Neural cell (in vitro differentiated cells): ENCODE measurements at regions not wholly inside any gene's neighbourhood (a gene's known extent, or its start where the extent isn't known, plus 50 kb on each side); places are given as distances from the start of the nearest gene placed in this dataset.

Experiments used
- H2AFZ ChIP-seq: fragments of 200-600, 300-800 bp; sonication (generic), shearing (Covaris generic); 2 replicates; pipeline ENCODE4 v1.6.0; 2014; ENCODE audit warnings: low read depth, mild to moderate bottlenecking, antibody characterized with exemption, low read length, moderate library complexity
- H3F3A ChIP-seq: fragments of 200-600 bp; shearing (Covaris generic); 2 replicates; pipeline ENCODE4 v1.6.1; 2016; ENCODE audit warnings: mild to moderate bottlenecking, moderate library complexity, mixed read lengths, antibody characterized with exemption, low read length; ENCODE audit not compliant: insufficient read depth, poor library complexity, severe bottlenecking
- H3K27ac ChIP-seq: fragments of 200-600, 300-800 bp; sonication (generic), shearing (Covaris generic); 2 replicates; pipeline ENCODE4 v1.5.1; 2014; ENCODE audit warnings: mild to moderate bottlenecking, low read length, moderate library complexity
- H3K27me3 ChIP-seq: fragments of 300-800, 200-600 bp; sonication (generic), shearing (Covaris generic); 2 replicates; pipeline ENCODE4 v1.6.0; 2014; ENCODE audit warnings: mild to moderate bottlenecking, low read depth, low read length, moderate library complexity; ENCODE audit not compliant: insufficient read depth
- H3K36me3 ChIP-seq: fragments of 300-800, 200-600 bp; sonication (generic), shearing (Covaris generic); 2 replicates; pipeline ENCODE4 v1.5.1; 2014; ENCODE audit warnings: mild to moderate bottlenecking, antibody characterized with exemption, low read length, moderate library complexity; ENCODE audit not compliant: insufficient read depth
- H3K4me2 ChIP-seq: fragments of 300-800, 200-600 bp; sonication (generic), shearing (Covaris generic); 2 replicates; pipeline ENCODE4 v1.6.0; 2014; ENCODE audit warnings: mild to moderate bottlenecking, low read length
- H3K4me3 ChIP-seq: fragments of 300-800, 200-600 bp; sonication (generic), shearing (Covaris generic); 2 replicates; pipeline ENCODE4 v1.5.1; 2014; ENCODE audit warnings: mild to moderate bottlenecking, low read length, moderate library complexity
- H3K79me2 ChIP-seq: fragments of 200-600 bp; shearing (Covaris generic); replicated peaks from 2 replicates; pipeline ENCODE4 v1.6.0; 2014; ENCODE audit warnings: mild to moderate bottlenecking, low read length, moderate library complexity; ENCODE audit not compliant: insufficient read depth
- H3K9ac ChIP-seq: fragments of 300-800, 200-600 bp; sonication (generic), shearing (Covaris generic); 2 replicates; pipeline ENCODE4 v1.6.1; 2016; ENCODE audit warnings: mild to moderate bottlenecking, low read length, mixed read lengths
- H3K9me2 ChIP-seq: fragments of 200-600 bp; shearing (Covaris generic); 2 replicates; pipeline ENCODE4 v1.6.1; 2016; ENCODE audit warnings: mild to moderate bottlenecking, low read length, mixed read lengths; ENCODE audit not compliant: insufficient read depth
- H3K9me3 ChIP-seq: fragments of 200-600, 300-800 bp; sonication (generic), shearing (Covaris generic); 2 replicates; pipeline ENCODE4 v1.6.1; 2016; ENCODE audit warnings: mild to moderate bottlenecking, mixed run types, low read length, moderate library complexity, mixed read lengths
- H4K20me1 ChIP-seq: fragments of 200-600 bp; shearing (Covaris generic); 2 replicates; pipeline ENCODE4 v1.6.1; 2016; ENCODE audit warnings: mild to moderate bottlenecking, mixed run types; ENCODE audit not compliant: insufficient read depth
- EP300 ChIP-seq: fragments of 450-650 bp; conservative IDR thresholded peaks from 2 replicates; pipeline ENCODE4 v1.6.1; 2014; ENCODE audit warnings: antibody characterized with exemption, mild to moderate bottlenecking, moderate library complexity; ENCODE audit not compliant: poor library complexity, severe bottlenecking
- EZH2 ChIP-seq: fragments of 200-600, 300-800 bp; shearing (Covaris generic), sonication (generic); IDR thresholded peaks from 2 replicates; pipeline ENCODE4 v1.6.1; 2014; ENCODE audit warnings: antibody characterized with exemption, low read length, borderline replicate concordance, mild to moderate bottlenecking; ENCODE audit not compliant: insufficient read depth, poor library complexity, severe bottlenecking
- MXI1 ChIP-seq: fragments of 450-650 bp; conservative IDR thresholded peaks from 2 replicates; pipeline ENCODE4 v1.6.1; 2014; ENCODE audit warnings: antibody characterized with exemption, mild to moderate bottlenecking; ENCODE audit not compliant: poor library complexity, severe bottlenecking
- POLR2AphosphoS5 ChIP-seq: IDR thresholded peaks from 2 replicates; pipeline ENCODE4 v1.6.1; 2012
- RAD21 ChIP-seq: fragments of 450-650 bp; conservative IDR thresholded peaks from 2 replicates; pipeline ENCODE4 v1.6.1; 2014; ENCODE audit warnings: antibody characterized with exemption, mild to moderate bottlenecking, moderate library complexity
- REST ChIP-seq: IDR thresholded peaks from 2 replicates; pipeline ENCODE4 v1.6.1; 2012; ENCODE audit warnings: borderline replicate concordance
- SMC3 ChIP-seq: fragments of 450-650 bp; conservative IDR thresholded peaks from 2 replicates; pipeline ENCODE4 v1.6.1; 2014; ENCODE audit warnings: antibody characterized with exemption, mild to moderate bottlenecking, moderate library complexity; ENCODE audit not compliant: poor library complexity
- TAF1 ChIP-seq: IDR thresholded peaks from 2 replicates; pipeline ENCODE4 v1.6.1; 2012; ENCODE audit warnings: low read depth
- TF ChIP-seq, protein P1 (sequence below): fragments of 450-650 bp; IDR thresholded peaks from 2 replicates; pipeline ENCODE4 v1.5.1; 2014; ENCODE audit warnings: antibody characterized with exemption, mild to moderate bottlenecking, moderate library complexity; ENCODE audit not compliant: poor library complexity, severe bottlenecking

- no peaks in the 10 kb centered on the region for H3K9me2 ChIP-seq
- no peak overlapping the region for H3K9ac ChIP-seq
- H2AFZ ChIP-seq = no peak overlapping the region
- no peaks in the 10 kb centered on the region for H3K9me3 ChIP-seq
- TF ChIP-seq TAF1 (no peak), MXI1 (no peak), REST (no peak), EP300 (no peak), RAD21 (no peak), EZH2 (no peak), SMC3 (no peak), POLR2AphosphoS5 (no peak)
- TF ChIP-seq, protein P1, sequence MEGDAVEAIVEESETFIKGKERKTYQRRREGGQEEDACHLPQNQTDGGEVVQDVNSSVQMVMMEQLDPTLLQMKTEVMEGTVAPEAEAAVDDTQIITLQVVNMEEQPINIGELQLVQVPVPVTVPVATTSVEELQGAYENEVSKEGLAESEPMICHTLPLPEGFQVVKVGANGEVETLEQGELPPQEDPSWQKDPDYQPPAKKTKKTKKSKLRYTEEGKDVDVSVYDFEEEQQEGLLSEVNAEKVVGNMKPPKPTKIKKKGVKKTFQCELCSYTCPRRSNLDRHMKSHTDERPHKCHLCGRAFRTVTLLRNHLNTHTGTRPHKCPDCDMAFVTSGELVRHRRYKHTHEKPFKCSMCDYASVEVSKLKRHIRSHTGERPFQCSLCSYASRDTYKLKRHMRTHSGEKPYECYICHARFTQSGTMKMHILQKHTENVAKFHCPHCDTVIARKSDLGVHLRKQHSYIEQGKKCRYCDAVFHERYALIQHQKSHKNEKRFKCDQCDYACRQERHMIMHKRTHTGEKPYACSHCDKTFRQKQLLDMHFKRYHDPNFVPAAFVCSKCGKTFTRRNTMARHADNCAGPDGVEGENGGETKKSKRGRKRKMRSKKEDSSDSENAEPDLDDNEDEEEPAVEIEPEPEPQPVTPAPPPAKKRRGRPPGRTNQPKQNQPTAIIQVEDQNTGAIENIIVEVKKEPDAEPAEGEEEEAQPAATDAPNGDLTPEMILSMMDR = no peak
- H3K4me2 ChIP-seq = no peak overlapping the region
- H3K4me3 ChIP-seq = no peak overlapping the region
- no peaks in the 10 kb centered on the region for H3K79me2 ChIP-seq
- no peaks in the 10 kb centered on the region for H4K20me1 ChIP-seq
- no peaks in the 10 kb centered on the region for H3K36me3 ChIP-seq
- no peaks in the 10 kb centered on the region for H3K27me3 ChIP-seq
- H3F3A ChIP-seq = no peaks in the 10 kb centered on the region
- no peak overlapping the region for H3K27ac ChIP-seq
These were observed 51.3 kb upstream of the PFKP start for GRCh38 chr10:3016016-3016415.

- H3K9ac ChIP-seq = no peak overlapping the region
- H4K20me1 ChIP-seq = no peaks in the 10 kb centered on the region
- H3K79me2 ChIP-seq = no peaks in the 10 kb centered on the region
- no peak overlapping the region for H3K4me2 ChIP-seq
- H3F3A ChIP-seq = no peaks in the 10 kb centered on the region
- no peak overlapping the region for H2AFZ ChIP-seq
- H3K27me3 ChIP-seq = no peaks in the 10 kb centered on the region
- H3K9me3 ChIP-seq = no peaks in the 10 kb centered on the region
- H3K9me2 ChIP-seq = no peaks in the 10 kb centered on the region
- H3K36me3 ChIP-seq = no peaks in the 10 kb centered on the region
- H3K4me3 ChIP-seq = no peak overlapping the region
- H3K27ac ChIP-seq = no peak overlapping the region
- TF ChIP-seq, protein P1 = no peak
- no peak for TF ChIP-seq TAF1
- TF ChIP-seq MXI1 = no peak
These were observed 52.4 kb upstream of the PFKP start for GRCh38 chr10:3014968-3015367.
